WERI-Rb-1 (cell line): ENCODE measurements at regions not wholly inside any gene's neighbourhood (a gene's known extent, or its start where the extent isn't known, plus 50 kb on each side); places are given as distances from the start of the nearest gene placed in this dataset.

Source experiments
- DNase-seq: peaks from one replicate; pipeline ENCODE4 v3.0.0-alpha.2; 2020
- H3K27ac ChIP-seq: fragments of 250-450 bp; sonication (Bioruptor Pico); 2 replicates; pipeline ENCODE4 v1.5.1; 2020; ENCODE audit warnings: mild to moderate bottlenecking, moderate library complexity
- H3K27me3 ChIP-seq: fragments of 250-450 bp; sonication (Bioruptor Pico); 2 replicates; pipeline ENCODE4 v1.5.1; 2021; ENCODE audit warnings: mild to moderate bottlenecking, low read depth, moderate library complexity; ENCODE audit not compliant: insufficient read depth, severe bottlenecking
- H3K36me3 ChIP-seq: fragments of 250-450 bp; sonication (Bioruptor Pico); 2 replicates; pipeline ENCODE4 v1.5.1; 2020; ENCODE audit warnings: mild to moderate bottlenecking, moderate library complexity
- H3K4me3 ChIP-seq: 2 replicates; pipeline ENCODE4 v1.5.1; 2011; ENCODE audit warnings: low read depth, mild to moderate bottlenecking, control low read depth, low read length
- H3K9me3 ChIP-seq: fragments of 250-450 bp; sonication (Bioruptor Pico); 2 replicates; pipeline ENCODE4 v1.5.1; 2021; ENCODE audit warnings: mild to moderate bottlenecking, moderate library complexity; ENCODE audit not compliant: severe bottlenecking
- CTCF ChIP-seq: IDR thresholded peaks from 2 replicates; pipeline ENCODE4 v1.5.1; 2011; ENCODE audit warnings: low read depth, mild to moderate bottlenecking, control low read depth, inconsistent platforms, low read length

- no peak for TF ChIP-seq CTCF
- no peak overlapping the region for H3K27ac ChIP-seq
- H3K36me3 ChIP-seq: no peaks in the 10 kb centered on the region
Observed at GRCh38 chr10:117448802-117449201, 73.6 kb upstream of the PDZD8 start.

DNA sequence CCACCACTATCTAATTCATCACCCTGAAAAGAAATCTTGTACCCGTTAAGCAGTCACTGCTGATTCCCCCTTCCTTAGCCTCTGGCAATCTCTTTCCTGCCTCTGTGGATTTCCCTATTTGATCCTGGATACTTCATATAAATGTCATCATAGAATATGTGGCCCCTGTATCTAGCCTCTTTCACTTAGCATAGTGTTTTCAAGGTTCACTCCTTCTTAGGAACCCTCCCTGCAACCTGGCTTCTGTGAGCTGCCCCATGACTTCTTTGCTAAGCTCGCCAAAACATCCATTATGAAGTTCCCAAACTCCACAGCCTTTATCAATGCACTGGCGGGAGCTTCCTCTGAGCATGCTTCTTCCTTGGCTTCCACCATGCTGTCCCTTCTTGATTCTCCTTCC lies 70.8 kb upstream of the PDZD8 start:
- no peaks in the 10 kb centered on the region for H3K36me3 ChIP-seq
- no peak overlapping the region for H3K4me3 ChIP-seq
- H3K9me3 ChIP-seq: peaks cover 3% of the 10 kb centered on the region
- H3K27ac ChIP-seq: no peak overlapping the region
- no peak for DNase-seq
- TF ChIP-seq CTCF: no peak
- peaks cover 62% of the 10 kb centered on the region for H3K27me3 ChIP-seq

More at GRCh38 chr10:117448802-117449201, 73.6 kb upstream of the PDZD8 start:
- Histone ChIP-seq H3K4me3 (no peak overlapping the region), H3K9me3 (peaks cover 5% of the 10 kb centered on the region), H3K27me3 (peaks cover 71% of the 10 kb centered on the region)
- DNase-seq: no peak

GRCh38 chr10:117444497-117445040 lies 69.3 kb upstream of the PDZD8 start:
- no peak overlapping the region for H3K27ac ChIP-seq
- H3K9me3 ChIP-seq: peaks cover 3% of the 10 kb centered on the region
- TF ChIP-seq CTCF: no peak
- DNase-seq: no peak
- peaks cover 61% of the 10 kb centered on the region for H3K27me3 ChIP-seq
- no peaks in the 10 kb centered on the region for H3K36me3 ChIP-seq
- no peak overlapping the region for H3K4me3 ChIP-seq

- H3K4me3 ChIP-seq: no peak overlapping the region
- peaks cover 58% of the 10 kb centered on the region for H3K27me3 ChIP-seq
- H3K36me3 ChIP-seq: no peaks in the 10 kb centered on the region
- H3K9me3 ChIP-seq: peaks cover 3% of the 10 kb centered on the region
- TF ChIP-seq CTCF: no peak
- DNase-seq: no peak
- no peak overlapping the region for H3K27ac ChIP-seq
Observed at GRCh38 chr10:117443686-117444041, 68.4 kb upstream of the PDZD8 start.

DNA sequence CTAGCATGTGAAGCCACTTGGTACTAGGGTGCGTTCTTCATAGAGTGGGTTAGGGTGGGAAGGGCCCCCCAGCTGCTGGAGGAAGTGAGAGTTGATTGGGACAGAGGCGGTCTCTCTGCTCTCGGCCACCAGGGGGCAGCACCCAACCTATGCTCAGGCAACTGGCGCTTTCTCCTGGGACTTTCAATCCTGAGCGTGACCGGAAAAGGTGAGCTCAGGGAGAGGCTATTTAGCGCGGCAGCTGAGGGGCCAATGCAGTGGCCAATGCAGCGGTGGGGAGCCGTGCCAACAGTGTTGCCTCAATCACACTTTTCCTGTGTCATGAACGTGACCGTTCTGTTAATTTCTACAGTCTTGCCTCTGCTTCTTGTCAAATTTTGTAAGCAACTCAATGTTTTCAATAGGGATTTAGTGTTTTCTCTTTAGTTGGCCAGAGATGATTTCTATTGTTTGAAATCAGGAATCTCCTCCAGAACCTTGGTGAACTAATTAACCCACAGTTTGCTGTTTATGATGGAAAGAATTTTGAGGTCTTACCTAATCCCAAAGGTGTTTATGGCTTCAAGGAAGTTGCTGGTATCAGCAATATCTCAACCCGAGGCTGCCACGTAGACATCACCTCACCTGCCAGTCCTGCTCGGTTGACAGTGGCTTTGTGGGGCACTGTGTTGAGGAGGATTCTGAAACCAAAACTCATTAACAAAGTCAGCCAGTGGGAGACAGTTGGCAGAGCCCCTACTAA lies 67.9 kb upstream of the PDZD8 start:
- H3K27me3 ChIP-seq: peaks cover 56% of the 10 kb centered on the region
- no peak overlapping the region for H3K4me3 ChIP-seq
- H3K9me3 ChIP-seq: peaks cover 3% of the 10 kb centered on the region
- peak; percentile 71 for DNase-seq
- TF ChIP-seq CTCF: peak; percentile 90
- H3K36me3 ChIP-seq: no peaks in the 10 kb centered on the region
- H3K27ac ChIP-seq: no peak overlapping the region

GRCh38 chr10:117442521-117442920 lies 67.3 kb upstream of the PDZD8 start:
- no peak for DNase-seq
- no peak overlapping the region for H3K4me3 ChIP-seq
- H3K9me3 ChIP-seq: peaks cover 3% of the 10 kb centered on the region
- peaks cover 58% of the 10 kb centered on the region for H3K27me3 ChIP-seq
- no peak overlapping the region for H3K27ac ChIP-seq
- H3K36me3 ChIP-seq: no peaks in the 10 kb centered on the region
- no peak for TF ChIP-seq CTCF
